Fibroblast of lung (primary cell): ENCODE measurements at regions not wholly inside any gene's neighbourhood (a gene's known extent, or its start where the extent isn't known, plus 50 kb on each side); places are given as distances from the start of the nearest gene placed in this dataset.

Experiments used
- DNase-seq, 2 donors: peaks; one replicate each; pipeline versions ENCODE4 v3.0.0 to v3.0.0-alpha.2; 2010; ENCODE audit warnings: low read depth in 2 of 2
- H2AFZ ChIP-seq: 2 replicates; pipeline ENCODE4 v1.5.1; 2012; ENCODE audit warnings: low read length, control low read depth, inconsistent platforms
- H3K27ac ChIP-seq: 2 replicates; pipeline ENCODE4 v1.5.1; 2011; ENCODE audit warnings: low read length, control low read depth; ENCODE audit not compliant: insufficient read depth
- H3K27me3 ChIP-seq: 2 replicates; pipeline ENCODE4 v1.5.1; 2011; ENCODE audit warnings: mild to moderate bottlenecking, low read length; ENCODE audit not compliant: control insufficient read depth, insufficient read depth
- H3K36me3 ChIP-seq: 2 replicates; pipeline ENCODE4 v1.5.1; 2011; ENCODE audit warnings: low read length; ENCODE audit not compliant: control insufficient read depth, insufficient read depth
- H3K4me1 ChIP-seq: 2 replicates; pipeline ENCODE4 v1.5.1; 2011; ENCODE audit warnings: low read length; ENCODE audit not compliant: control insufficient read depth, insufficient read depth; ENCODE audit errors: extremely low read depth
- H3K4me2 ChIP-seq: 2 replicates; pipeline ENCODE4 v1.5.1; 2011; ENCODE audit warnings: low read length, control low read depth; ENCODE audit not compliant: insufficient read depth; ENCODE audit errors: extremely low read depth
- H3K4me3 ChIP-seq, 4 experiments: fragments of 200-600 bp in 1 of 4; sonication (generic) in 1 of 4; replicated peaks in 1 of 4; 2 replicates each; pipeline ENCODE4 v1.5.1; 2011 to 2016; ENCODE audit warnings: low read length in 4 of 4, low read depth in 3 of 4, mild to moderate bottlenecking in 3 of 4, control low read depth in 2 of 4, inconsistent platforms in 1 of 4, mixed read lengths in 1 of 4; ENCODE audit not compliant: insufficient read depth in 1 of 4; ENCODE audit errors: control extremely low read depth in 1 of 4
- H3K79me2 ChIP-seq: 2 replicates; pipeline ENCODE4 v1.5.1; 2012; ENCODE audit warnings: mild to moderate bottlenecking, low read length, inconsistent platforms; ENCODE audit not compliant: control insufficient read depth, insufficient read depth
- H3K9ac ChIP-seq: 2 replicates; pipeline ENCODE4 v1.5.1; 2011; ENCODE audit warnings: mild to moderate bottlenecking, low read length, control low read depth; ENCODE audit not compliant: insufficient read depth
- H3K9me3 ChIP-seq: 2 replicates; pipeline ENCODE4 v1.5.1; 2012; ENCODE audit warnings: low read depth, low read length; ENCODE audit not compliant: control insufficient read depth, insufficient read depth
- H4K20me1 ChIP-seq: 2 replicates; pipeline ENCODE4 v1.5.1; 2011; ENCODE audit warnings: low read length; ENCODE audit not compliant: control insufficient read depth, insufficient read depth; ENCODE audit errors: extremely low read depth
- EZH2 ChIP-seq: IDR thresholded peaks from 2 replicates; pipeline ENCODE4 v1.5.1; 2012; ENCODE audit warnings: low read length, control low read depth, mild to moderate bottlenecking; ENCODE audit errors: missing control alignments
- TF ChIP-seq, protein P1 (sequence below), 2 donors: IDR thresholded peaks in 1 of 2; conservative IDR thresholded peaks in 1 of 2; 1 replicate in 1 of 2; 2 replicates in 1 of 2; pipeline ENCODE4 v1.5.1; 2011 to 2012; ENCODE audit warnings: low read length in 2 of 2, control low read depth in 1 of 2, inconsistent platforms in 1 of 2, low read depth in 1 of 2, mild to moderate bottlenecking in 1 of 2

DNA sequence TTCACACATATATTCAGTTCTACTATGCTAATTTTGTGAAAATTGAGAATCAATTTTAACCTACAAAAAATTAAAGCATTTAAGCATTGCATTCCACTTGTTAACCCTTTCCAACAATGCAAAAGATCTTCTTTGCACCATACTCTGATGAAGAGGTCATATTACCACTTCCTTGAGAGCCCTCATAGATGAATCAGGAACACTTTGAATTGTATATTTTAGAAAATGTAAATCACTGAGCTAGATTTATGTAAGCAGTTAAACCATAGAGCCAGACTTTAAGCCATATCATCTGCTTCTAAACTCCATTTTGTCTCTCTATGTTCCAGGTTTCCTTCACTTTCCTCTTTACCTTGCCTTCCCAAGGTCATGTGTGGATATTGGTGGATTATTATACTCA lies 56.5 kb upstream of the CDH18 start:
- H2AFZ ChIP-seq, result no peak overlapping the region
- H3K79me2 ChIP-seq, result no peaks in the 10 kb centered on the region
- H3K4me1 ChIP-seq, result no peaks in the 10 kb centered on the region
- H3K4me2 ChIP-seq, result no peak overlapping the region
- no peaks in the 10 kb centered on the region for H4K20me1 ChIP-seq
- no peak overlapping the region for H3K27ac ChIP-seq
- no peaks in the 10 kb centered on the region for H3K9me3 ChIP-seq
- no peaks in the 10 kb centered on the region for H3K36me3 ChIP-seq
- TF ChIP-seq, protein P1, sequence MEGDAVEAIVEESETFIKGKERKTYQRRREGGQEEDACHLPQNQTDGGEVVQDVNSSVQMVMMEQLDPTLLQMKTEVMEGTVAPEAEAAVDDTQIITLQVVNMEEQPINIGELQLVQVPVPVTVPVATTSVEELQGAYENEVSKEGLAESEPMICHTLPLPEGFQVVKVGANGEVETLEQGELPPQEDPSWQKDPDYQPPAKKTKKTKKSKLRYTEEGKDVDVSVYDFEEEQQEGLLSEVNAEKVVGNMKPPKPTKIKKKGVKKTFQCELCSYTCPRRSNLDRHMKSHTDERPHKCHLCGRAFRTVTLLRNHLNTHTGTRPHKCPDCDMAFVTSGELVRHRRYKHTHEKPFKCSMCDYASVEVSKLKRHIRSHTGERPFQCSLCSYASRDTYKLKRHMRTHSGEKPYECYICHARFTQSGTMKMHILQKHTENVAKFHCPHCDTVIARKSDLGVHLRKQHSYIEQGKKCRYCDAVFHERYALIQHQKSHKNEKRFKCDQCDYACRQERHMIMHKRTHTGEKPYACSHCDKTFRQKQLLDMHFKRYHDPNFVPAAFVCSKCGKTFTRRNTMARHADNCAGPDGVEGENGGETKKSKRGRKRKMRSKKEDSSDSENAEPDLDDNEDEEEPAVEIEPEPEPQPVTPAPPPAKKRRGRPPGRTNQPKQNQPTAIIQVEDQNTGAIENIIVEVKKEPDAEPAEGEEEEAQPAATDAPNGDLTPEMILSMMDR (conservative IDR thresholded peaks at IDR 0.05 in 1 of 2, IDR thresholded peaks at IDR 0.05 in 1 of 2; ENCODE audit: low read depth in 1 of 2, low read length in 2 of 2), result no peak
- no peak for TF ChIP-seq EZH2
- no peak overlapping the region for H3K4me3 ChIP-seq
- DNase-seq, result no peak
- no peaks in the 10 kb centered on the region for H3K27me3 ChIP-seq
- H3K9ac ChIP-seq, result no peak overlapping the region

DNA sequence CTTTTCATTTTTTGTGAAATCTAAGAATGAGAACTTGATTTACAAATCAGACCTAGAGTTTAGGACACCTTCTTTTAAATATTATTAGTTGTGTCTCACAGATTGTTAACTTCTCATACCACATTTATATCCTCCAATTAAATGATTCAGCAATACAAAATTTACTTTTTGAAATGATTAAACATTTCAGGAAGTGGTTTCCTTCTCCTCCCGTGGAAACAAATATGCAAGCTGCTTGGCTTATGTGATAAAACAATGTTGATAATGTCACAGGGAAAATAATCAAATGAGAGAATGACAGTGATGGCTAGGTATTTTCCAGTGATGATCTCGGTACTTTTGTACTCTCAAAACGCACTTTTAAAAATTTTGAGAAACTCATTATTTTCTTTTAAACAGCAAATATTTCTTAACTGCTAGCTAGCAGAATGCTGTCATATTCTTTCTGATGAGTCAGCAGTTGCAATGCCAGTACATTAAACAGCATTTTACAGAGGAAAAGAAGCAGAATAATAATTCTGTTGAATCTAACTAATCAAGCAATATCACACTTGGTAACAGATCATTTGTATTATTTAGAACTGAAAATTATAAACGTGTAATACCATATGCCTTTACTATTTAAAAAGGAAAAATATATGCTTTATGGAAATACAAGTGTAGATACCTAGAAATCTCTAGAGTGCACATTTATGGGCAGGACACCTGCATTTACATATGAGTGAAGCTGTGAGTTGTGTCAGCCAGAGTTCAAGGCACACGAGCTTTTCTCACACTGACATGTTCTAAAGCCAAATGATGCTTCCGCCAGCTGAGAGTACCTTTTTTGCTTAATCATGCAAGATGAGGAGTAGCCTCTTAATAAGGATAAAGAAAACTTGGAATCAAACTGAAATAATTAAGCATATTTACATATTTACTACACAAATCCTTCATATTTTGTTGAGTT lies 53.6 kb upstream of the CDH18 start:
- Histone ChIP-seq H3K79me2 (no peaks in the 10 kb centered on the region), H3K36me3 (no peaks in the 10 kb centered on the region), H3K4me2 (no peak overlapping the region), H3K27ac (no peak overlapping the region), H3K4me3 (no peak overlapping the region), H3K4me1 (no peaks in the 10 kb centered on the region), H4K20me1 (no peaks in the 10 kb centered on the region), H2AFZ (no peak overlapping the region), H3K27me3 (no peaks in the 10 kb centered on the region), H3K9ac (no peak overlapping the region), H3K9me3 (no peaks in the 10 kb centered on the region)
- TF ChIP-seq, protein P1 (conservative IDR thresholded peaks at IDR 0.05 in 1 of 2, IDR thresholded peaks at IDR 0.05 in 1 of 2; ENCODE audit: low read depth in 1 of 2, low read length in 2 of 2), result no peak
- TF ChIP-seq EZH2, result no peak
- DNase-seq, result peak; percentile 39 to 46

DNA sequence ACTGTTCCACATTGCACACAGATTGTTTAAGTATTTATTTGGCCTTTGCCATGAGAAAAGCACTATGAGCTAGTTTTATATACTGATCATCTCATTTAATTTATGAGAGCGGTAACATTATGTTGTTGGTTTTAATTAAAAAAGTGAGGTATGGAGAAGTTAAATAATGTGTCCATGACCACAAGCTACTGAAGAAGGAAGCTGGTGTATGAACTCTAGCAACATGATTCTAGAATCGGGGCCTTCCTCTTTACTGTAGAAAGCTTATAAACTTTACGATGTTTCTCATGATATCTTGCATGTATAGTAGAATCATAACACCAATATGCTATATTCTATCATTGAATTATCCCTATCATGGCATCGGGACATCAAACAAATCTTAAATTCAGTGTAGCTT lies 52.9 kb upstream of the CDH18 start:
- no peak overlapping the region for H3K27ac ChIP-seq
- H2AFZ ChIP-seq, result no peak overlapping the region
- H3K27me3 ChIP-seq, result no peaks in the 10 kb centered on the region
- no peak overlapping the region for H3K4me3 ChIP-seq
- no peak overlapping the region for H3K4me2 ChIP-seq
- H3K9me3 ChIP-seq, result no peaks in the 10 kb centered on the region
- H3K79me2 ChIP-seq, result no peaks in the 10 kb centered on the region
- DNase-seq, result no peak
- H4K20me1 ChIP-seq, result no peaks in the 10 kb centered on the region
- TF ChIP-seq, protein P1 (conservative IDR thresholded peaks at IDR 0.05 in 1 of 2, IDR thresholded peaks at IDR 0.05 in 1 of 2; ENCODE audit: low read depth in 1 of 2, low read length in 2 of 2), result no peak
- no peak for TF ChIP-seq EZH2
- no peaks in the 10 kb centered on the region for H3K36me3 ChIP-seq
- H3K4me1 ChIP-seq, result no peaks in the 10 kb centered on the region
- no peak overlapping the region for H3K9ac ChIP-seq
